ENCODE measurements at regions not wholly inside any gene's neighbourhood (a gene's known extent, or its start where the extent isn't known, plus 50 kb on each side); places are given as distances from the start of the nearest gene placed in this dataset.
"Not testable (repeated sequence)": the region's sequence is repeated elsewhere in the genome, so short reads cannot be mapped to it uniquely, and the experiment has no call there.

GRCh38 chr3:67171841-67172240, 173.7 kb downstream of the KBTBD8 start:
- POLR2A ChIA-PET, result no interaction called here
- ATAC-seq (no peak), DNase-seq (no peak)
- Mint-ChIP-seq H3K9me3 (peaks cover 0 to 32% (median 10%) of the 10 kb centered on the region in 9 donors), H3K4me3 (no peak overlapping the region), H3K36me3 (peaks cover 0 to 6% (median 2%) of the 10 kb centered on the region in 3 donors), H3K27me3 (peaks cover 0 to 6% (median 0%) of the 10 kb centered on the region in 5 donors), H3K27ac (no peak overlapping the region), H3K4me1 (no peaks in the 10 kb centered on the region)

- H3K9me3 Mint-ChIP-seq, result peaks cover 0 to 38% (median 15%) of the 10 kb centered on the region in 9 donors
- DNase-seq, ATAC-seq, H3K27ac Mint-ChIP-seq, H3K4me1 Mint-ChIP-seq, H3K36me3 Mint-ChIP-seq, POLR2A ChIA-PET, H3K27me3 Mint-ChIP-seq, H3K4me3 Mint-ChIP-seq: not testable (repeated sequence)
These were observed 175.0 kb downstream of the KBTBD8 start for GRCh38 chr3:67173130-67173529.

GRCh38 chr3:67176396-67176795, 178.3 kb downstream of the KBTBD8 start:
- Mint-ChIP-seq H3K27ac (no peak overlapping the region), H3K27me3 (peaks cover 0 to 4% (median 0%) of the 10 kb centered on the region in 5 donors), H3K9me3 (peaks cover 0 to 38% (median 15%) of the 10 kb centered on the region in 9 donors), H3K36me3 (peaks cover 0 to 6% (median 4%) of the 10 kb centered on the region in 3 donors), H3K4me1 (no peaks in the 10 kb centered on the region), H3K4me3 (no peak overlapping the region)
- POLR2A ChIA-PET, result no interaction called here
- DNase-seq, result no peak
- no peak for ATAC-seq

- Mint-ChIP-seq H3K27ac (no peak overlapping the region), H3K36me3 (peaks cover 0 to 14% (median 0%) of the 10 kb centered on the region in 3 donors), H3K9me3 (peaks cover 0 to 8% (median 3%) of the 10 kb centered on the region in 9 donors), H3K27me3 (peaks cover 0 to 3% (median 0%) of the 10 kb centered on the region in 5 donors), H3K4me1 (no peaks in the 10 kb centered on the region), H3K4me3 (no peak overlapping the region)
- DNase-seq (no peak), ATAC-seq (no peak)
- POLR2A ChIA-PET, result no interaction called here
These were observed 194.4 kb downstream of the KBTBD8 start for GRCh38 chr3:67192466-67192865.

GRCh38 chr3:67196677-67197076, 198.6 kb downstream of the KBTBD8 start:
- POLR2A ChIA-PET, result no interaction called here
- H3K4me3 Mint-ChIP-seq, result no peak overlapping the region
- H3K27ac Mint-ChIP-seq, result no peak overlapping the region
- no peak for DNase-seq
- H3K36me3 Mint-ChIP-seq, result no peaks in the 10 kb centered on the region
- no peak for ATAC-seq
- no peaks in the 10 kb centered on the region for H3K4me1 Mint-ChIP-seq
- H3K9me3 Mint-ChIP-seq, result no peaks in the 10 kb centered on the region
- H3K27me3 Mint-ChIP-seq, result no peaks in the 10 kb centered on the region

GRCh38 chr3:67198374-67198773, 200.3 kb downstream of the KBTBD8 start:
- ATAC-seq, result no peak
- no peak for DNase-seq
- Mint-ChIP-seq H3K9me3 (no peaks in the 10 kb centered on the region), H3K4me3 (no peak overlapping the region), H3K4me1 (no peaks in the 10 kb centered on the region), H3K27ac (no peak overlapping the region), H3K27me3 (no peaks in the 10 kb centered on the region), H3K36me3 (no peaks in the 10 kb centered on the region)
- POLR2A ChIA-PET, result no interaction called here

GRCh38 chr3:67200618-67201017, 202.5 kb downstream of the KBTBD8 start:
- Mint-ChIP-seq H3K4me3 (no peak overlapping the region), H3K27ac (no peak overlapping the region), H3K4me1 (no peaks in the 10 kb centered on the region), H3K9me3 (no peaks in the 10 kb centered on the region), H3K27me3 (peaks cover 0 to 3% (median 0%) of the 10 kb centered on the region in 5 donors), H3K36me3 (no peaks in the 10 kb centered on the region)
- POLR2A ChIA-PET, result no interaction called here
- DNase-seq (no peak), ATAC-seq (no peak)

GRCh38 chr3:67201026-67201425, 202.9 kb downstream of the KBTBD8 start:
- H3K27me3 Mint-ChIP-seq, result peaks cover 0 to 3% (median 0%) of the 10 kb centered on the region in 5 donors
- no peak for ATAC-seq

GRCh38 chr3:67202053-67202452, 203.9 kb downstream of the KBTBD8 start:
- Mint-ChIP-seq H3K4me1 (no peaks in the 10 kb centered on the region), H3K27me3 (peaks cover 0 to 3% (median 0%) of the 10 kb centered on the region in 5 donors), H3K4me3 (no peak overlapping the region), H3K36me3 (no peaks in the 10 kb centered on the region), H3K27ac (no peak overlapping the region), H3K9me3 (no peaks in the 10 kb centered on the region)
- POLR2A ChIA-PET, result no interaction called here
- ATAC-seq (no peak), DNase-seq (no peak)

More at GRCh38 chr3:67201026-67201425, 202.9 kb downstream of the KBTBD8 start:
- H3K27ac Mint-ChIP-seq, result no peak overlapping the region
- no peaks in the 10 kb centered on the region for H3K9me3 Mint-ChIP-seq
- H3K36me3 Mint-ChIP-seq, result no peaks in the 10 kb centered on the region
- DNase-seq, result no peak
- H3K4me3 Mint-ChIP-seq, result no peak overlapping the region
- POLR2A ChIA-PET, result no interaction called here
- no peaks in the 10 kb centered on the region for H3K4me1 Mint-ChIP-seq

GRCh38 chr3:67204951-67205350, 206.8 kb downstream of the KBTBD8 start:
- Mint-ChIP-seq H3K4me3 (no peak overlapping the region), H3K9me3 (no peaks in the 10 kb centered on the region), H3K27me3 (peaks cover 0 to 3% (median 0%) of the 10 kb centered on the region in 5 donors), H3K27ac (no peak overlapping the region), H3K36me3 (no peaks in the 10 kb centered on the region), H3K4me1 (no peaks in the 10 kb centered on the region)
- no peak for ATAC-seq
- no peak for DNase-seq
- POLR2A ChIA-PET, result no interaction called here

GRCh38 chr3:67215690-67216089, 217.6 kb downstream of the KBTBD8 start:
- Mint-ChIP-seq H3K4me1 (no peaks in the 10 kb centered on the region), H3K4me3 (no peak overlapping the region), H3K36me3 (peaks cover 0 to 2% (median 0%) of the 10 kb centered on the region in 3 donors), H3K27ac (no peak overlapping the region), H3K9me3 (no peaks in the 10 kb centered on the region), H3K27me3 (peaks cover 0 to 2% (median under 1%) of the 10 kb centered on the region in 5 donors)
- no peak for ATAC-seq
- no peak for DNase-seq
- POLR2A ChIA-PET, result no interaction called here

GRCh38 chr3:67227030-67227429, 228.9 kb downstream of the KBTBD8 start:
- POLR2A ChIA-PET, result no interaction called here
- ATAC-seq (no peak), DNase-seq (no peak)
- no peaks in the 10 kb centered on the region for H3K27me3 Mint-ChIP-seq
- H3K4me3 Mint-ChIP-seq, result no peak overlapping the region
- no peaks in the 10 kb centered on the region for H3K4me1 Mint-ChIP-seq
- H3K36me3 Mint-ChIP-seq, result peaks cover 0 to 4% (median 2%) of the 10 kb centered on the region in 3 donors
- H3K27ac Mint-ChIP-seq, result no peak overlapping the region
- H3K9me3 Mint-ChIP-seq, result peaks cover 0 to 3% (median 0%) of the 10 kb centered on the region in 9 donors

- H3K4me1 Mint-ChIP-seq, result no peaks in the 10 kb centered on the region
- POLR2A ChIA-PET, result no interaction called here
These were observed 230.0 kb downstream of the KBTBD8 start for GRCh38 chr3:67228136-67228535.

GRCh38 chr3:67232642-67233041, 234.5 kb downstream of the KBTBD8 start:
- DNase-seq, result no peak
- H3K27me3 Mint-ChIP-seq, result no peaks in the 10 kb centered on the region
- H3K4me3 Mint-ChIP-seq, result no peak overlapping the region
- POLR2A ChIA-PET, result no interaction called here
- no peaks in the 10 kb centered on the region for H3K4me1 Mint-ChIP-seq
- peaks cover 0 to 4% (median 0%) of the 10 kb centered on the region in 3 donors for H3K36me3 Mint-ChIP-seq
- H3K9me3 Mint-ChIP-seq, result peaks cover 0 to 3% (median 0%) of the 10 kb centered on the region in 9 donors
- no peak for ATAC-seq
- H3K27ac Mint-ChIP-seq, result no peak overlapping the region

More at GRCh38 chr3:67228136-67228535, 230.0 kb downstream of the KBTBD8 start:
- no peaks in the 10 kb centered on the region for H3K27me3 Mint-ChIP-seq
- H3K9me3 Mint-ChIP-seq, result peaks cover 0 to 3% (median 0%) of the 10 kb centered on the region in 9 donors
- H3K27ac Mint-ChIP-seq, result peak overlapping the region in 1 of 10 donors; percentile 19
- DNase-seq, result no peak
- H3K36me3 Mint-ChIP-seq, result peaks cover 0 to 4% (median 2%) of the 10 kb centered on the region in 3 donors
- no peak overlapping the region for H3K4me3 Mint-ChIP-seq
- no peak for ATAC-seq

Measured in naive thymus-derived CD8-positive, alpha-beta T cell (primary cell).